Spleen (tissue), 11 donors: ENCODE measurements at regions not wholly inside any gene's neighbourhood (a gene's known extent, or its start where the extent isn't known, plus 50 kb on each side); places are given as distances from the start of the nearest gene placed in this dataset.

Experiments used
- DNase-seq: peaks from one replicate; pipeline ENCODE4 v3.0.0-alpha.2; 2020
- H3K27ac ChIP-seq, 8 donors: fragments of 200-600 bp; sonication (generic) in 7 of 8; 1 replicate in 4 of 8; 2 replicates in 4 of 8; pipeline versions ENCODE4 v1.5.0 to v1.8.0; 2016 to 2021; ENCODE audit warnings: inconsistent platforms in 4 of 8, mild to moderate bottlenecking in 4 of 8, moderate library complexity in 1 of 8
- H3K27me3 ChIP-seq, 7 donors: fragments of 200-600 bp; sonication (generic) in 6 of 7; replicated peaks in 1 of 7; 1 replicate in 4 of 7; 2 replicates in 3 of 7; pipeline versions ENCODE4 v1.5.0 to v1.8.0; 2016 to 2021; ENCODE audit warnings: inconsistent platforms in 3 of 7, mild to moderate bottlenecking in 1 of 7
- H3K36me3 ChIP-seq, 6 donors: fragments of 200-600 bp; sonication (generic) in 5 of 6; 1 replicate in 4 of 6; 2 replicates in 2 of 6; pipeline versions ENCODE4 v1.5.0 to v1.8.0; 2016 to 2021; ENCODE audit warnings: inconsistent platforms in 2 of 6
- H3K4me1 ChIP-seq, 6 donors: fragments of 200-600 bp; sonication (generic) in 5 of 6; 1 replicate in 3 of 6; 2 replicates in 3 of 6; pipeline versions ENCODE4 v1.5.0 to v1.8.0; 2016 to 2021; ENCODE audit warnings: inconsistent platforms in 3 of 6
- H3K4me3 ChIP-seq, 8 donors: fragments of 200-600 bp; sonication (generic) in 7 of 8; 1 replicate in 4 of 8; 2 replicates in 4 of 8; pipeline versions ENCODE4 v1.5.0 to v1.8.0; 2016 to 2021; ENCODE audit warnings: inconsistent platforms in 4 of 8, mild to moderate bottlenecking in 4 of 8, moderate library complexity in 2 of 8
- H3K9me3 ChIP-seq, 8 donors: fragments of 200-600 bp; sonication (generic) in 7 of 8; 1 replicate in 4 of 8; 2 replicates in 4 of 8; pipeline versions ENCODE4 v1.5.0 to v1.8.0; 2016 to 2021; ENCODE audit warnings: inconsistent platforms in 4 of 8
- CTCF ChIP-seq, 11 experiments: fragments of 200-600 bp in 7 of 11; fragments of 450-650 bp in 4 of 11; sonication (generic) in 4 of 11; IDR thresholded peaks in 8 of 11; conservative IDR thresholded peaks in 3 of 11; 1 replicate in 7 of 11; 2 replicates in 4 of 11; pipeline versions ENCODE4 v1.4.0 to v1.8.0; 2016 to 2021; ENCODE audit warnings: antibody characterized with exemption in 11 of 11, inconsistent platforms in 4 of 11, mild to moderate bottlenecking in 1 of 11
- POLR2A ChIP-seq, 3 donors: fragments of 450-650 bp; IDR thresholded peaks; one replicate each; pipeline ENCODE4 v1.5.1; 2017; ENCODE audit warnings: antibody characterized with exemption in 3 of 3, mild to moderate bottlenecking in 1 of 3
- POLR2AphosphoS5 ChIP-seq, 3 donors: sonication (generic); formaldehyde crosslinking; IDR thresholded peaks; one replicate each; pipeline ENCODE4 v1.5.1; 2017; ENCODE audit warnings: antibody characterized with exemption in 3 of 3
- WGBS, 5 donors: extraction: QIAGEN DNeasy Blood & Tissue Kit in 3 of 5; methylation state at CpG; one replicate each; pipeline versions ENCODE4 v1.1.5 to v1.1.7; 2013 to 2018; 5-methylcytosine and 5-hydroxymethylcytosine counted together
- intact Hi-C: fragments of 100-400 bp; cut with DNase I; formaldehyde crosslinking; loops from one replicate; pipeline ENCODE4 v1.15.0; 2023; ENCODE audit warnings: low total_unique reads
- donor health status: healthy with polysubstance abuse.
- donor health status: DM: no; HTN: no; CAD: no; lungs with moderate emphysema.
- donor health status: DM: no; HTN: no; CAD: no.
- donor health status: Bipolar disorder and iron deficiency.
- donor health status: healthy.
- donor health status: DM: no; HTN: no; CAD: no.
- donor health status: DM: yes; HTN: yes; CAD: no.

DNA sequence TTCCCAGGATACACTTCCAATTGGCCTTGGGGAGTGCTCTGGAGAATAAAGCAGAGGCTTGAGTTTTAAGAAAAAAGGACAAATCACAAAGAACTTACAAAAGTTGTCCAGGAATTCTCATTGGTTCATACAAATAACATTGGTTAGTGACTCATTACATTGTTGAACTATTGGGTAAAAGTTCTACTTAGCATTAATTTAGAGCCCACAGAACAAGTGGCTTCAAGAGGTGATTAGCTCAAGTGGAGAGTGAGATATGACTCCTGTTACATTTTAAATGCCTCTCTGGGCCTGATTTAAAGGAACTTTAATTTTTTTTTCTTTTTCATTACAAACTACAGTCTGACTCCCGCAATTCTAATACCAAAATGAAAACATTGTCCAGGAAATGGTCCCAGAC lies 72.9 kb downstream of the ASCL4 start:
- intact Hi-C loops, result no loop called here
- WGBS, 5 donors, result 32 to 71% (median 61%) methylated on average over 1 of the region's 1 CpG
- Histone ChIP-seq H3K27ac (peak overlapping the region in 2 of 8 donors; percentile 6 to 20), H3K9me3 (no peaks in the 10 kb centered on the region), H3K27me3 (peaks cover 4 to 63% (median 37%) of the 10 kb centered on the region in 7 donors), H3K4me3 (no peak overlapping the region), H3K4me1 (peaks cover 3 to 54% (median 29%) of the 10 kb centered on the region in 6 donors), H3K36me3 (no peaks in the 10 kb centered on the region)
- DNase-seq, result no peak
- no peak for TF ChIP-seq POLR2A (IDR thresholded peaks at IDR 0.05)
- TF ChIP-seq POLR2AphosphoS5 (IDR thresholded peaks at IDR 0.05), result no peak
- no peak for TF ChIP-seq CTCF (IDR thresholded peaks at IDR 0.05 in 8 of 11, conservative IDR thresholded peaks at IDR 0.05 in 3 of 11)

DNA sequence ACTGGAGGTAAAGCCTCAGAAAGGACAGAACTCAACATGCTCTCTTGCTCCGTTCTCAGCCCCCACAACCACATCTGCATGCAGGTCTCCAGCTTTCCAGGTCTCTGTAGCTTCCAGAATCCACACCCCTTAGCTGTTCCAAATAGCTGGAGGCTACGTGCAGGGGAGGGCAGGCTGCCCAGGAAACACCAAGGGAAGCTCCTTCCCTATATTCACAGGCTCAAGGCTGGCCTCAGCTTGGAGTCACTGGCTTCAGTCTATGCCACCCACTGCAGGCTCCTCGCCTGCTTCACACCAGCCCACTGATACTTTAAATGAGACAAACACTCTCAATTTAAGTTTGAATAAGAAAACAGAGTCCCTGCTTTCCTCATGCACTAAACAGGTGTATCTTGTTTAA lies 73.3 kb downstream of the ASCL4 start:
- no peaks in the 10 kb centered on the region for H3K9me3 ChIP-seq
- no peaks in the 10 kb centered on the region for H3K36me3 ChIP-seq
- 30 to 50% (median 33%) methylated on average over 3 of the region's 3 CpGs for WGBS, 5 donors
- H3K4me1 ChIP-seq, result peaks cover 3 to 53% (median 29%) of the 10 kb centered on the region in 6 donors
- peak overlapping the region in 2 of 8 donors; percentile 6 to 20 for H3K27ac ChIP-seq
- H3K27me3 ChIP-seq, result peaks cover 4 to 59% (median 34%) of the 10 kb centered on the region in 7 donors
- DNase-seq, result no peak
- TF ChIP-seq CTCF (IDR thresholded peaks at IDR 0.05 in 8 of 11, conservative IDR thresholded peaks at IDR 0.05 in 3 of 11) (no peak), POLR2A (IDR thresholded peaks at IDR 0.05) (no peak), POLR2AphosphoS5 (IDR thresholded peaks at IDR 0.05) (peak in 1 of 3 donors; percentile 17)
- intact Hi-C loops, result no loop called here
- H3K4me3 ChIP-seq, result no peak overlapping the region

GRCh38 chr12:107853479-107853878 lies 79.0 kb downstream of the ASCL4 start:
- intact Hi-C loops, result no loop called here
- no peaks in the 10 kb centered on the region for H3K36me3 ChIP-seq
- DNase-seq, result no peak
- TF ChIP-seq CTCF (IDR thresholded peaks at IDR 0.05 in 8 of 11, conservative IDR thresholded peaks at IDR 0.05 in 3 of 11), result no peak
- no peak overlapping the region for H3K4me3 ChIP-seq
- H3K4me1 ChIP-seq, result no peaks in the 10 kb centered on the region
- H3K9me3 ChIP-seq, result no peaks in the 10 kb centered on the region
- no peak overlapping the region for H3K27ac ChIP-seq
- WGBS, 5 donors, result 56 to 67% (median 62%) methylated on average over 3 of the region's 3 CpGs
- peaks cover 0 to 12% (median 0%) of the 10 kb centered on the region in 7 donors for H3K27me3 ChIP-seq

- TF ChIP-seq CTCF (IDR thresholded peaks at IDR 0.05 in 8 of 11, conservative IDR thresholded peaks at IDR 0.05 in 3 of 11) (no peak), POLR2AphosphoS5 (IDR thresholded peaks at IDR 0.05) (no peak)
- H3K36me3 ChIP-seq, result no peaks in the 10 kb centered on the region
- intact Hi-C loops, result no loop called here
- no peaks in the 10 kb centered on the region for H3K9me3 ChIP-seq
- H3K4me3 ChIP-seq, result no peak overlapping the region
- peaks cover 0 to 22% (median 0%) of the 10 kb centered on the region in 7 donors for H3K27me3 ChIP-seq
- H3K27ac ChIP-seq, result no peak overlapping the region
- no peak for DNase-seq
- 76 to 93% (median 86%) methylated on average over 2 of the region's 2 CpGs for WGBS, 5 donors
- no peaks in the 10 kb centered on the region for H3K4me1 ChIP-seq
Observed at GRCh38 chr12:107855471-107855870, 81.0 kb downstream of the ASCL4 start.
